ENCODE measurements at regions not wholly inside any gene's neighbourhood (a gene's known extent, or its start where the extent isn't known, plus 50 kb on each side); places are given as distances from the start of the nearest gene placed in this dataset.

DNA sequence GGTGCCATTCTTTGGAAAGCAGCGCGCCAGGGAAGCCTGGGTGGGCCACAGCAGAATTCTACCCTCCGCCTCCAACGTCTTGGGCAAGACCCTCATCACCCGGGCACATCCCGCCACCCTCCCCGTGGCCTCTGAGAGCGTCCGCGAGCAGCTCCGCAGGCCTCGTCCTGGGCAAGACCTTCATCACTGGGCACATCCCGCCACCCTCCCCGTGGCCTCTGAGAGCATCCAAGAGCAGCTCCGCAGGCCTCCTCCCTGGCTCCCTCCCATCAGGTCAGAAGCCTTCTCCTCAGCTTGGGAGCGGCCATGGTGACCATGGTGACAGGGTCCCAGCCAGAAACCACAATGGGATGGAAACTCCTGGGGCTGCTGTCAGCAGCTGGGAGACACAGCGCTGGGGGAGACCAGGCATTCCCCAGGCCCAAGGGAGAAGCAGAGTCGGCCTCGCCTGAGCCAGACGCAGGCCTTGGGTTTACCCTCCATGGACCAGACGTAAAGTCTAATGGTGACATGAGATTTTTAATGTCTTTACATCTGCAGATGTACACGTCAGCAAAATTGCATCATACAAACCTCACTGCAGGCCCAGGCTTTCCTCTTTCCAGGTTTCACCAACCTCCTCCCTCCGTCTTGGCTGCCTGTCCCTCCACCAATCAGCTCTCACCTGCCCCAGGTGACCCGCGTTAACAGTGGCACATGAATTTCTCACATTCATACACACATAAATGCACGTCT, 55.1 kb upstream of the PPP2R2D start:
- Histone ChIP-seq H3K4me1 (ENCODE audit: insufficient read depth, low read length) (no peaks in the 10 kb centered on the region), H3K79me1 (ENCODE audit: insufficient read depth, low read depth, low read length, poor library complexity, severe bottlenecking) (no peaks in the 10 kb centered on the region), H4K91ac (ENCODE audit: insufficient read length, low read depth, low read length) (no peak overlapping the region), H2BK120ac (ENCODE audit: low read depth, low read length, poor library complexity, severe bottlenecking) (no peak overlapping the region), H3K18ac (ENCODE audit: insufficient read length, low read depth, low read length) (no peak overlapping the region), H3T11ph (ENCODE audit: low read length) (no peak overlapping the region), H3K27ac (ENCODE audit: insufficient read length, low read depth, low read length) (no peak overlapping the region), H3K79me2 (ENCODE audit: insufficient read depth, low read length) (no peaks in the 10 kb centered on the region), H2AFZ (ENCODE audit: low read length) (no peak overlapping the region), H2BK20ac (ENCODE audit: low read depth, low read length, poor library complexity, severe bottlenecking) (no peak overlapping the region), H3K56ac (ENCODE audit: insufficient read length, low read depth, low read length) (no peak overlapping the region), H3K23me2 (ENCODE audit: insufficient read length, low read depth, low read length, poor library complexity, severe bottlenecking) (no peaks in the 10 kb centered on the region), H4K8ac (replicated peaks; ENCODE audit: insufficient read length, low read depth, low read length) (no peak overlapping the region), H2BK15ac (ENCODE audit: low read depth, low read length) (no peak overlapping the region), H4K20me1 (ENCODE audit: control insufficient read depth, insufficient read depth, insufficient read length) (peaks cover under 1% of the 10 kb centered on the region), H2AK5ac (ENCODE audit: insufficient read length, low read length) (no peak overlapping the region), H2BK5ac (ENCODE audit: insufficient read length, low read length) (no peak overlapping the region), H3K9me3 (ENCODE audit: control insufficient read depth, low read depth, low read length) (no peaks in the 10 kb centered on the region), H3K27me3 (ENCODE audit: insufficient read depth, low read length) (no peaks in the 10 kb centered on the region), H4K5ac (ENCODE audit: insufficient read length, low read depth, low read length) (no peak overlapping the region), H3K9ac (ENCODE audit: extremely low read depth, insufficient read length, low read length) (no peak overlapping the region), H2BK12ac (ENCODE audit: insufficient read length, low read depth, low read length) (no peak overlapping the region), H3K23ac (ENCODE audit: insufficient read length, low read depth, low read length) (no peak overlapping the region), H3K4me2 (ENCODE audit: insufficient read depth, insufficient read length, low read length) (no peak overlapping the region), H3K14ac (ENCODE audit: insufficient read depth, low read length) (no peak overlapping the region; the same call in 1 of the 2 replicates), H3K4ac (ENCODE audit: low read depth, low read length) (no peak overlapping the region)
- Mint-ChIP-seq H3K36me3 (ENCODE audit: insufficient read depth in 1 of 3, low read depth in 3 of 3) (no peaks in the 10 kb centered on the region), H3K27ac (no peak overlapping the region; a peak in 2 of 7 replicates), H3K27me3 (ENCODE audit: low read depth) (no peaks in the 10 kb centered on the region; the same call in 1 of the 2 replicates), H3K4me1 (no peaks in the 10 kb centered on the region), H3K4me3 (no peak overlapping the region), H3K9me3 (peaks cover under 1 to 2% of the 10 kb centered on the region in 2 experiments; a peak in 1 of 5 replicates)
- TF ChIP-seq, protein P1, sequence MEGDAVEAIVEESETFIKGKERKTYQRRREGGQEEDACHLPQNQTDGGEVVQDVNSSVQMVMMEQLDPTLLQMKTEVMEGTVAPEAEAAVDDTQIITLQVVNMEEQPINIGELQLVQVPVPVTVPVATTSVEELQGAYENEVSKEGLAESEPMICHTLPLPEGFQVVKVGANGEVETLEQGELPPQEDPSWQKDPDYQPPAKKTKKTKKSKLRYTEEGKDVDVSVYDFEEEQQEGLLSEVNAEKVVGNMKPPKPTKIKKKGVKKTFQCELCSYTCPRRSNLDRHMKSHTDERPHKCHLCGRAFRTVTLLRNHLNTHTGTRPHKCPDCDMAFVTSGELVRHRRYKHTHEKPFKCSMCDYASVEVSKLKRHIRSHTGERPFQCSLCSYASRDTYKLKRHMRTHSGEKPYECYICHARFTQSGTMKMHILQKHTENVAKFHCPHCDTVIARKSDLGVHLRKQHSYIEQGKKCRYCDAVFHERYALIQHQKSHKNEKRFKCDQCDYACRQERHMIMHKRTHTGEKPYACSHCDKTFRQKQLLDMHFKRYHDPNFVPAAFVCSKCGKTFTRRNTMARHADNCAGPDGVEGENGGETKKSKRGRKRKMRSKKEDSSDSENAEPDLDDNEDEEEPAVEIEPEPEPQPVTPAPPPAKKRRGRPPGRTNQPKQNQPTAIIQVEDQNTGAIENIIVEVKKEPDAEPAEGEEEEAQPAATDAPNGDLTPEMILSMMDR (conservative IDR thresholded peaks at IDR 0.05), result no peak
- DNase-seq, result peak; percentile 13
- WGBS (ENCODE audit: extremely low coverage, insufficient read length, low lambda C conversion rate), result no CpG with 5 or more reads among the region's 26 CpGs
